ENCODE measurements at regions not wholly inside any gene's neighbourhood (a gene's known extent, or its start where the extent isn't known, plus 50 kb on each side); places are given as distances from the start of the nearest gene placed in this dataset.
A peak's percentile ranks its signal among the peaks of the same experiment; 100 is the strongest.
"Not testable (repeated sequence)": the region's sequence is repeated elsewhere in the genome, so short reads cannot be mapped to it uniquely, and the experiment has no call there.

DNA sequence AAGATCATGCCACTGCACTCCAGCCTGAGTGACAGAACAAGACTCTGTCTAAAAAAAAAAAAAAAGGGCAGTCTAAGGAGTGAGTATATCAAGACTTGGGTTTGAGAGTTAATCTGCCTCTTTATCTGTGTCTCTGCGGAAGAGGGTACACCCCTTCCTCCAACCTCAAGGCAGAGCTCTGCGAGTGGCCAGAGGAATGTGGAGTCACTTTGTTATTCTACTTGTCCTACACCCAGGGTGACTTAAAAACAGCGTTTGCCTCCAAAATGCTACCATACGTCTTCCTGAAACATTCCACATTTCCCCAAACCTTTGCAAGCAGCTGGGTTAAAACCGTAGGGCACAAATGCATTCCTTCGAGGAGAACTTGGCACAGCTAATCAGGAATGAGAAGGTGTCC, 199.9 kb downstream of the SHOX start:
- DNase-seq: no peak
- H3K4me1 ChIP-seq: no peaks in the 10 kb centered on the region
- intact Hi-C loops (cut with DNase I): no loop called here
- H3K9me3 ChIP-seq: no peaks in the 10 kb centered on the region
- no peak for ATAC-seq
- no peak for TF ChIP-seq POLR2A (IDR thresholded peaks at IDR 0.05)
- TF ChIP-seq CTCF (IDR thresholded peaks at IDR 0.05): no peak
- no peaks in the 10 kb centered on the region for H3K27me3 ChIP-seq
- no peak overlapping the region for H3K4me3 ChIP-seq
- no peak overlapping the region for H3K27ac ChIP-seq
- H3K36me3 ChIP-seq (replicated peaks in 1 of 2; ENCODE audit: insufficient read depth in 1 of 2, low read depth in 2 of 2): no peaks in the 10 kb centered on the region
- 28 to 44% methylated on average over 6 of the region's 6 CpGs for WGBS, 2 donors

DNA sequence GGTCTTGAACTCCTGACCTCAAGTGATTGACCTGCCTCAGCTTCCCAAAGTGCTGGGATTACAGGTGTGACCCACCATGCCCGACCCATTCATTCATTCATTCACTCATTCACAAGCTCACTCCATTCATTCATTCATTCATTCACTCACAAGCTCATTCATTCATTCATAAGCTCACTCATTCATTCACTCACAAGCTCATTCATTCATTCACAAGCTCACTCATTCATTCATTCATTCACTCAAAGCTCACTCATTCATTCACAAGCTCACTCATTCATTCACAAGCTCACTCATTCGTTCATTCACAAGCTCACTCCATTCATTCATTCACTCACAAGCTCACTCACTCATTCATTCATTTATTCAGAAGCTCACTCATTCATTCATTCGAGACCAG, 198.6 kb downstream of the SHOX start:
- no peak for TF ChIP-seq POLR2A (IDR thresholded peaks at IDR 0.05)
- TF ChIP-seq CTCF (IDR thresholded peaks at IDR 0.05): no peak
- H3K36me3 ChIP-seq (replicated peaks in 1 of 2; ENCODE audit: insufficient read depth in 1 of 2, low read depth in 2 of 2): no peaks in the 10 kb centered on the region
- WGBS, 2 donors: 57 to 66% methylated on average over 3 of the region's 3 CpGs

DNA sequence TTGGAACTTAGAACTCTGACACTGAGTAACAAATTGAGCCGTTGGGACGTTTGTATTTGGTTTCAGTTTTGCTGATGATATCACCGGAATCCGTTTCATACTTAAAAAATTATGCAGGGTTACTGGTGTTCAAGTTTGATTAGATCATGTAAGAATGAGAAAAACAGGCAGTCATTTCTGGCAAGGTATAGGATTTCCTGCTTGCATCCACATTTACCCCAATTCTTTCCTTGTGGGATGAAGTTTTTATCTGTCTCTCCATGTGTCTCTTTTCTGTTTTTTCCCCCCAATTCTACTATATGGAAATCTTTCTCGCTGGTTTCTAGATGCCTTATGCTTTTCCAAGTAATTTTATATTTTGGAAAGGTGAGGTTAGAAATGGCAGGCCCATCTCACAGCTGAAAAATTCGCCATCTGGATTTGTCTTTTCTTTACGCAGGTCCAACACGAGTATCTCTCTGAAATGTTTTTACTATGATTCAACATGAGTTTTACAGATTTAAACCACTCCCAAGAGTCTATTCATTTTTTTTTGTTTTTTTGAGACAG, 197.9 kb downstream of the SHOX start:
- DNase-seq (no peak), ATAC-seq (no peak)
- no peak for TF ChIP-seq CTCF (IDR thresholded peaks at IDR 0.05)
- TF ChIP-seq POLR2A (IDR thresholded peaks at IDR 0.05): no peak
- no peak overlapping the region for H3K27ac ChIP-seq
- intact Hi-C loops (cut with DNase I): no loop called here
- no peak overlapping the region for H3K4me3 ChIP-seq
- no peaks in the 10 kb centered on the region for H3K4me1 ChIP-seq
- no peaks in the 10 kb centered on the region for H3K36me3 ChIP-seq (replicated peaks in 1 of 2; ENCODE audit: insufficient read depth in 1 of 2, low read depth in 2 of 2)
- WGBS, 2 donors: 59 to 66% methylated on average over 8 of the region's 8 CpGs
- H3K27me3 ChIP-seq: no peaks in the 10 kb centered on the region
- H3K9me3 ChIP-seq: no peaks in the 10 kb centered on the region

More for the DNA sequence above, 198.6 kb downstream of the SHOX start:
- Histone ChIP-seq H3K27ac (no peak overlapping the region), H3K4me3 (no peak overlapping the region), H3K9me3 (no peaks in the 10 kb centered on the region), H3K4me1 (no peaks in the 10 kb centered on the region), H3K27me3 (no peaks in the 10 kb centered on the region)
- DNase-seq (no peak), ATAC-seq (no peak)
- intact Hi-C loops (cut with DNase I): no loop called here

GRCh38 chrX:826448-826847, 195.9 kb downstream of the SHOX start:
- WGBS, 2 donors: 31 to 54% methylated on average over 9 of the region's 9 CpGs
- intact Hi-C loops (cut with DNase I): no loop called here
- Histone ChIP-seq H3K9me3 (no peaks in the 10 kb centered on the region), H3K4me3 (no peak overlapping the region), H3K27me3 (no peaks in the 10 kb centered on the region), H3K4me1 (no peaks in the 10 kb centered on the region), H3K27ac (no peak overlapping the region), H3K36me3 (replicated peaks in 1 of 2; ENCODE audit: insufficient read depth in 1 of 2, low read depth in 2 of 2) (no peaks in the 10 kb centered on the region)
- DNase-seq: no peak
- TF ChIP-seq CTCF (IDR thresholded peaks at IDR 0.05) (no peak), POLR2A (IDR thresholded peaks at IDR 0.05) (no peak)
- no peak for ATAC-seq

- H3K4me3 ChIP-seq: no peak overlapping the region
- H3K27ac ChIP-seq: no peak overlapping the region
- 47 to 64% methylated on average over 11 of the region's 11 CpGs for WGBS, 2 donors
- no peaks in the 10 kb centered on the region for H3K9me3 ChIP-seq
- TF ChIP-seq CTCF (IDR thresholded peaks at IDR 0.05) (no peak), POLR2A (IDR thresholded peaks at IDR 0.05) (no peak)
- no peaks in the 10 kb centered on the region for H3K27me3 ChIP-seq
- DNase-seq (peak in 1 of 4 donors; percentile 9), ATAC-seq (peak; percentile 38)
- intact Hi-C loops (cut with DNase I): no loop called here
- H3K4me1 ChIP-seq: no peaks in the 10 kb centered on the region
- no peaks in the 10 kb centered on the region for H3K36me3 ChIP-seq (replicated peaks in 1 of 2; ENCODE audit: insufficient read depth in 1 of 2, low read depth in 2 of 2)
Measured at GRCh38 chrX:825991-826390, 195.4 kb downstream of the SHOX start.

GRCh38 chrX:823073-823472, 192.5 kb downstream of the SHOX start:
- DNase-seq; ATAC-seq; H3K36me3 ChIP-seq (replicated peaks in 1 of 2; ENCODE audit: insufficient read depth in 1 of 2, low read depth in 2 of 2); H3K4me3 ChIP-seq; H3K4me1 ChIP-seq; H3K27me3 ChIP-seq; H3K9me3 ChIP-seq; intact Hi-C loops (cut with DNase I); H3K27ac ChIP-seq: not testable (repeated sequence)
- 92 to 100% methylated on average over 1 of the region's 1 CpG for WGBS, 2 donors
